GM20000 (cell line): ENCODE measurements at regions not wholly inside any gene's neighbourhood (a gene's known extent, or its start where the extent isn't known, plus 50 kb on each side); places are given as distances from the start of the nearest gene placed in this dataset.

Experiments used
- DNase-seq: peaks from one replicate; pipeline ENCODE4 v3.0.0; 2012; ENCODE audit warnings: low spot score
- CTCF ChIP-seq: IDR thresholded peaks from 2 replicates; pipeline ENCODE4 v1.5.1; 2012; ENCODE audit warnings: mild to moderate bottlenecking, control low read depth; ENCODE audit errors: extremely low read depth, missing control alignments

- no peak for DNase-seq
- TF ChIP-seq CTCF: no peak
Measured at GRCh38 chr4:137979938-137980337, 262.2 kb downstream of the SLC7A11 start.

GRCh38 chr4:137968956-137969678 lies 273.0 kb downstream of the SLC7A11 start:
- no peak for TF ChIP-seq CTCF
- no peak for DNase-seq

GRCh38 chr4:137967480-137968190 lies 274.5 kb downstream of the SLC7A11 start:
- no peak for TF ChIP-seq CTCF
- no peak for DNase-seq

GRCh38 chr4:137966504-137966903 lies 275.6 kb downstream of the SLC7A11 start:
- TF ChIP-seq CTCF: no peak
- DNase-seq: no peak

- no peak for DNase-seq
- no peak for TF ChIP-seq CTCF
Measured at GRCh38 chr4:137961051-137961438, 281.1 kb downstream of the SLC7A11 start.

- no peak for TF ChIP-seq CTCF
- DNase-seq: no peak
Measured at GRCh38 chr4:137960371-137961050, 281.6 kb downstream of the SLC7A11 start.

GRCh38 chr4:137957806-137958205 lies 284.3 kb downstream of the SLC7A11 start:
- DNase-seq: no peak
- TF ChIP-seq CTCF: no peak
